VCaP (cell line): ENCODE measurements at regions not wholly inside any gene's neighbourhood (a gene's known extent, or its start where the extent isn't known, plus 50 kb on each side); places are given as distances from the start of the nearest gene placed in this dataset.

Experiments
- H3K27ac ChIP-seq: fragments of 450-650 bp; 2 replicates; pipeline ENCODE4 v1.5.1; 2017
- TF ChIP-seq, protein P1 (sequence below): fragments of 450-650 bp; conservative IDR thresholded peaks from 2 replicates; pipeline ENCODE4 v1.5.1; 2017; ENCODE audit warnings: mild to moderate bottlenecking, moderate library complexity

DNA sequence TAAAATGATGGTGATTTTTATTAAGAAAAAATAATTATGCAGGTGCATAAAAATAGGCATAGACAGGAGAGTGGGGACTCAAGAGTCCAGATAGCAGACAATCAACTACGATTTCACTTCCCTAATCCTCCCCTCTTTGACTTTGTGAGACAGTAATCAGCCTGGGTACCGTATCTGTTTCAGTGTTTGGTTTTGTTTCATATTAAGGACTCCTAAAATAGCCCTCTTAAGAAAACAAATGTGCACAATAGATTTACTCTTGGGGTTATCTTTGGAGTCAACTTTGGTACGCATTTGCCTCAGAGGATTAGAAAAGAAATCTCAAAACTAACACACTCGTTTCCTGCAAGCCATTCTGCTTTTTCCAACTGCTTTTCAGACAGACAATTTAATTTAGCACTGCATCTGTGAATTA lies 96.3 kb downstream of the ZNF608 start:
- TF ChIP-seq, protein P1, sequence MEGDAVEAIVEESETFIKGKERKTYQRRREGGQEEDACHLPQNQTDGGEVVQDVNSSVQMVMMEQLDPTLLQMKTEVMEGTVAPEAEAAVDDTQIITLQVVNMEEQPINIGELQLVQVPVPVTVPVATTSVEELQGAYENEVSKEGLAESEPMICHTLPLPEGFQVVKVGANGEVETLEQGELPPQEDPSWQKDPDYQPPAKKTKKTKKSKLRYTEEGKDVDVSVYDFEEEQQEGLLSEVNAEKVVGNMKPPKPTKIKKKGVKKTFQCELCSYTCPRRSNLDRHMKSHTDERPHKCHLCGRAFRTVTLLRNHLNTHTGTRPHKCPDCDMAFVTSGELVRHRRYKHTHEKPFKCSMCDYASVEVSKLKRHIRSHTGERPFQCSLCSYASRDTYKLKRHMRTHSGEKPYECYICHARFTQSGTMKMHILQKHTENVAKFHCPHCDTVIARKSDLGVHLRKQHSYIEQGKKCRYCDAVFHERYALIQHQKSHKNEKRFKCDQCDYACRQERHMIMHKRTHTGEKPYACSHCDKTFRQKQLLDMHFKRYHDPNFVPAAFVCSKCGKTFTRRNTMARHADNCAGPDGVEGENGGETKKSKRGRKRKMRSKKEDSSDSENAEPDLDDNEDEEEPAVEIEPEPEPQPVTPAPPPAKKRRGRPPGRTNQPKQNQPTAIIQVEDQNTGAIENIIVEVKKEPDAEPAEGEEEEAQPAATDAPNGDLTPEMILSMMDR = no peak

DNA sequence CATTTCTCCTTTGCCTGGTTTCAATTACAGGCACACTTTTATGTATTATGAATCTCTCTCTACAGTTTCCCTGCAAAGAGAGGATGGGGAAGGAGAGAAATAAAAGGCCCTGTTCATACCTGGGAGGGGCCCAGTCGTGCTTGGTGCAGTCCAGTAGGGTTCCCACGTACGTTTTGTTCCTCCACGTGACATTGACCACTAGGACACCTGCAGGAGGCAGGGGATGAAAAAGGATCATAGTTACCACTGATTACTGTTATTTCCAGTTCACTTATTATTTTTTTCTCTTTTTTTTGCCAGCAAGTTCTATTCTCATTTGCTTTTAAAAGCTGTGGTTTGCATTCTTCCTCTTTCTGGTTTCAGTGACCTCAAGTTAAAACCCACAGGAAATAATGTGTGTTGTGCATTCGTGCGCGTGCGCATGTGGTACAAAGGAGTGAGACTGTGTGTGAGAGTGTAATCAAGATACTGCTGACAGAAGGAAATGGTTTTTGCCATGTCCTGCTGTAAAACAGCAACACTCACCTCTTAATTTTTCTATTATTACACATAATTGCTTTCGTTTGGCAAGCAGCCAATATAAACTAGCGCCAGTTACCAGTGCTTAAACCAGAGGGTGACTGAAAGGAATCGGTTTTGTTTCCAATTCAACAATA lies 96.8 kb downstream of the ZNF608 start:
- peak overlapping the region; percentile 77 for H3K27ac ChIP-seq
- TF ChIP-seq, protein P1 = no peak

More for the DNA sequence above, 96.3 kb downstream of the ZNF608 start:
- H3K27ac ChIP-seq = peak overlapping the region; percentile 77

DNA sequence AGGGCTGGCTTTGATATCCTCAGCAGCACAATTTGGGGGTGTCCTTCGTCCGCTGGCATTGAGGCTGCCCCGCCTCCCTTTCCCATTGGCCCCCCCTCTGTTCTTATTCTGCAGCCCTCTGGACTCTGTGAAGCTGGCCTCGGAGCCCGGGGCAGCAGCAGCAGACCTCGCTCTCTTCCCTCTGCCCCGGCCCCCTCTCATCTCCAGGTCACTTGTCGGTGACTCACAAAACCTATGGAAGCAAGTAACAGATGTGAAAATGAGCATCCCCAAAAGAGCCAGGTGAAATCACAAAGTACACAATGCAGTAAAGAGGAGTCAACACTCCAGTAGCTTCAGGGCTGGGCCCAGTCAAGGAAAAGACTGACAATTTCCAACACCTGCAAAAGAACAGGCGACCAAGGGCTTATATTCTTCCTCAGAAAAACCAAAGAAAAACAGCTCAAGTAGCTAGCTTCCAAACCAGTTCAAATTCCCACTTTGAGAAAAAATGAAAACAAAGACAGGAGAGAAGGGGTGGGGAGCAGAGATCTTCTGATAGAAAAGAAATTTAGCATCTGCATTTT lies 97.5 kb downstream of the ZNF608 start:
- H3K27ac ChIP-seq = peak overlapping the region; percentile 77
- TF ChIP-seq, protein P1 = no peak

DNA sequence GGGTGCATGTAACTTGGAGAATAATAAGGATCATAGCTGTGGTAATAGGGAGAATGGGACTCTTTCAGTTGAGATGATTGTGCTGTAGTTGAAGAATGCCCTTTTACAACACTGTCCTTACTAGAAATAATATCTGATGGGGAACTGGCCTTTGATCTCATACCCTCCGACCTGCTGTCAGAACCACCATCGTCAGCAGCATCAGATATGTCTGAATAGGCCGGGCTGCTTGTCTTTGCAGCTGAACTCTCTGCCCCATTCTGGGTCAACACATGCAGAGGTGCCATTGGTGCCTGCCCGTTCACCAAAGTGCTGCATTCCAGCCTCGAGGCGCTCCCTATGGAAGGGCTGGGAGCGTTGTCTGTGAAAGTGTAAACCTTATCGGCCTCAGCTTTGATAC lies 99.1 kb downstream of the ZNF608 start:
- TF ChIP-seq, protein P1 = no peak
- H3K27ac ChIP-seq = no peak overlapping the region

DNA sequence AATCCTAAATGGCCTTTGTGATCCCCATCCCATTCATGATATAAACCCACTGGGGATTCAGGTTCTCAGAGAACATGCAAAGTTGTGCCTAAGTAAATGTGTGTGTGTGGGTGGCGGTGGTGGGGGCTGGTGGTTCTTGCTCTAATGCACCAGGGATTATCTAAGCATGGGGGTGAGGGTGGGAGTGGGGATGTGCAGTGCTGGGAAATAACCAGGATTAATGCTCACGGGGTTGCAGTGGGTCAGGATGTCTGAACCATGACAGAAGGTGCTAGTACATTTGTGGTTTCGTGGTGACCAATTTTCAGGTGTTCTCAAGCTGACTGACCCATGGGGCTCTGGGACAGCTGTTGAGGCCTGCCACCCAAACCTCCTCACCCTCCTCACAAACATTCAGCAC lies 101.0 kb downstream of the ZNF608 start:
- H3K27ac ChIP-seq = no peak overlapping the region

DNA sequence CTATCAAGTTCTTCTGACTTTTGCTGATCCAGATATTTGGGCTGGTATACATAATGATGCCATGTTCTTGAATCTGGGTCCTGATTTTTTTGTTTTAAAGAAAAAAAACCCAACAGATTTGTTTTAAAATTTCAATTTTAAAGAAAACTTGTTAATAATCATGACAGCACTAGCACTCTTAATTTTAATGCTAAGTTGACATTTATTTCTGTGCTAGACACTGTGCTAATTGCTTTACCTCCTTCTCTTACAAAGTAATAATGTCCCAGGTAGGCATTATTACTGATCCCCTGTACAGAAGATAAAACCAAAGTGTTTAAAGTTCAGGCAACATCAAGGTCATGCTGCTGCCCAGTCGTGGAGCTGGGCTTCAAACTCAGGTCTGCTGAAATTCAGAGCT lies 101.9 kb downstream of the ZNF608 start:
- TF ChIP-seq, protein P1 = no peak
- no peak overlapping the region for H3K27ac ChIP-seq

More for the DNA sequence above, 101.0 kb downstream of the ZNF608 start:
- TF ChIP-seq, protein P1 = no peak

DNA sequence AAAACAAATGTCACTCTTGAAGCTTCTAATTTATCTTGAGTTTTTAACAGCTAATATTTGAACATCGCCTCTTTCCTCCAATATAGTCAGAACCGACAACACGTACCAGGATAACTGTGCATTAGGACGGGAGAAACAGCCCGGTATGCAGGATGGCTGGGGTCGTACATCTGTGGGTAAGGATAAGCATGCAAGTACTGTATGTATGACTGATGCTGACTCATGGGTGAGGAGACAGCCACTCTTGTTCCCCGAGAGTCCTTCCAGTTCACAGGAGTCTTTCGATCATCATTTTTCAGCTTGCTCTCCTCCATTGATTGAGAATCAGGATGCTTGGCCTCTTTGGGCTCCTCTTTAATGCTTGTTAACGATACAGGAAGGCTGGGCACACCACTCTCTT lies 102.3 kb downstream of the ZNF608 start:
- TF ChIP-seq, protein P1 = no peak
- H3K27ac ChIP-seq = no peak overlapping the region
